Glomerular visceral epithelial cell (primary cell): ENCODE measurements at regions not wholly inside any gene's neighbourhood (a gene's known extent, or its start where the extent isn't known, plus 50 kb on each side); places are given as distances from the start of the nearest gene placed in this dataset.
A peak's percentile ranks its signal among the peaks of the same experiment; 100 is the strongest.

Source experiments
- DNase-seq: peaks from one replicate; pipeline ENCODE4 v3.0.0-alpha.2; 2016; ENCODE audit errors: extremely low spot score

DNA sequence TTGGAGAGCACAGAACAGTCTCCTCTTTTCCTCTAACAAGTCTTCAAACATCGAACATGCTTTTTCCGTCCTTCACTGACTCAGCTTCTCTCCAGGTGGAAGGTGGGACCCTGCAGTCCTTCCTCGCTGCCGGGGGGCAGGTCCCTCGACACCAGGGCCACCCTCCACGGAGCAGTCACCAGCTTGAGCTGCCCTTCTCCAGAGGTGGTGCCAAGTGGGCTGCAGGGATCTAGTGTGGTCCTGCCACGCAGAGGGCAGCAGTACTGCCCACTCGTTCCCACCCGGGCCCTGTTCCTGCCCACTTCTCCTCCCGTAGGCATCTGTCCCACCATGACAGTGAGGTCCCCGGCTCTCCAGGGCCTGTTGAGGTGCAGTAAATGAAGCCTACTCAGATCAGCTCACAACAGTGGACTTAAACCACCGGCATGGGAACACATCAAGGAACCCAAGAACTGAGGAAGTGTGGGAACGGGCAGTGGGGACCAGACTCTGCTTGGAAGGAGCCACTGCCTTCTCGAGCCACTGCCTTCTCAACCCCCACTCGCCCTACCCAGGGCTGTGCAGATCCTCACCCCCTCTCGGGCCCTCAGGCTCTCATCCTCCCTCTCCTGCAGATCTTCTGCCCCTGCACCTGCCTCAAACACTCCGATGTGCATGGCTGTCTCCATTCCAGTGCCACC is 153.9 kb downstream of the OAT start:
- no peak for DNase-seq

DNA sequence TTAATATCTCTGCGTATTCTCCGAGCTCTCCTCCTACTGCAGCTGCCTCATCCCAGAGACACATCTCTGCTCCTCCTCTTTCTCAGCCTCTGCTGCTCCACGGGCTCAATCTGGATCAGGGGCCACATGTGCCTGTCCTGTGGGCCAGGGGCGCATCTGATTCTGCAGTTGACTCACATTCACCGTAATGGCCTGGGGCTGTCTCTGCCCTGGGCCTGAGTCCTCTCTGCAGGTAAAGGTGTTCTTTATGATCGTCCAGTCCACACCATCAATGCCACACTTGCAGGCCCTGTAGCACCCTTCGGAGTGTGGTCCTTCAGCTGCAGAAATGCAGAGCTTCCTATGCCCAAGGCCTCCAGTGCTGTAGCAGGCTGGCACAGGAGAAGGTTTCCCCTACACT is 154.5 kb downstream of the OAT start:
- no peak for DNase-seq

- DNase-seq: no peak
These were observed 155.0 kb downstream of the OAT start for GRCh38 chr10:124263726-124264125.

DNA sequence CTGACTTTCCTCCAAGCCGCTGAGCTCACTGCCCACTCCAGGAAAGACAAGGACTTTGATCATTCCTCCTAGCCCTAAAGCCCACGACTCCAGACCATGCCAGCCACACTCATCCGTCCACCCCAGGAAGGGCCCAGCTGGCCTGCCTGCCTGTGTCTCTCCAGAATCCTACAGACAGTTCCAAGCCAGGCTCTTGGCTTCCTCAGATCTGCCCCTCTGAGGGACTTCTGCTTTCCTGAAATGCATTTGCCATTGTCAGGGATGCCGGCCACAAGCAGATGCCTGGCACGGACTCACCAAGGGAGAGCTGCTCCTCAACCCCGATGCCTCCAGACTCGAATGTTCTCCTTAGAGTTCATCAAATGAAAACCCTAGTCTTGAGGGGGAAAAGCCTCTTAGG is 155.8 kb downstream of the OAT start:
- no peak for DNase-seq

- no peak for DNase-seq
These were observed 156.4 kb downstream of the OAT start for GRCh38 chr10:124262234-124262865.

DNA sequence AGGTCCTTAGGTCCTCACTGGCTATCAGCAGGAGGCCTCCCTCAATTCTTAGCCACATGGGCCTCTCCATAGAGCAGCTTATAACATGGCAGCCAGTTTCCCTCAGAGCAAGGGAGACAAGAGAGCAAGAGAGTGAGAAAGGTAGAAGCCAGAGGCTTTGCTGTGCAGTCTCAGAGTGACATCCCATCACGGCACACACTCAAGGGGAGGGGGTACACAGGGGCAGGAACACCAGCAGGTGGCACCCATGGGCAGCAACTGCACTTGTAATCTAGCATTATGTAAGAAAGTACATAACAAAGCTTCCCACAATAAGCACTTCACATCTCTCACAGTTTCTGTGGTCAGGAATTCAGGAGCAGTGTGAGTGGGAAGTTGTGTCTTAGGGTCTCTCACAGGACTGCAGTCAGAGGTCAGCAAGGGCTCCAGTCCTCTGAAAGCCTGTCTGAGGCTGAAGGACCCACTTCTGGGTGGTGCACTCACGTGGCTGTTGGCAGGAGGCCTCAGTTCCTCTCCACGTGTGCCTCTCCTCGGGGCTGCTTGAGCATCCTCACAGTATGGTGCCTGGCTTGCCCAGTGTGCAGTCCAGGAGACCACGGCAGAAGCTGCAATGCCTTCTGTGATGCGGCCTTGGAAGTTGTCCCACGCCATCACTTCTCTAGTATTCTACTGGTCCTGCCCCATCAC is 159.4 kb downstream of the OAT start:
- DNase-seq: peak; percentile 5

- DNase-seq: no peak
These were observed 160.9 kb downstream of the OAT start for GRCh38 chr10:124257781-124258180.

- DNase-seq: no peak
These were observed 162.6 kb downstream of the OAT start for GRCh38 chr10:124256151-124256550.

DNA sequence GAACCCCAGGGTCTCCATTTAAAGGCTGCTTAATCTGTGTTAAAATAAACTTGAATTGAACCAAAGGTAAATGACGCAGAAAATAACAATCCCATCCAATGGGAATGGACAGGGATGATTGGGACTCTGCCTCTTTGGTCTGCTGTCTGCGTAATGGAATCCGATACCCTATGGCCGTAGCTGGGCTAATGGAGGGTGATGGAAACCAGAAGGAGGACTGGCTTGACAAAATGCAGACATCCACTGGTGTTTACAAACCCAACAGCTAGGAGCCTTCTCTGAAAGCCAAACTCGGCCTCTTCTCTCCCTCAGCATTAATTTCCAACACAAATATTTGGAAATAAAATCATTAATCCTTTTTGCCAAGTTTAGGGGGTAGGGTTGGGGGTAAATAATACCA is 162.2 kb upstream of the CHST15 start:
- no peak for DNase-seq

DNA sequence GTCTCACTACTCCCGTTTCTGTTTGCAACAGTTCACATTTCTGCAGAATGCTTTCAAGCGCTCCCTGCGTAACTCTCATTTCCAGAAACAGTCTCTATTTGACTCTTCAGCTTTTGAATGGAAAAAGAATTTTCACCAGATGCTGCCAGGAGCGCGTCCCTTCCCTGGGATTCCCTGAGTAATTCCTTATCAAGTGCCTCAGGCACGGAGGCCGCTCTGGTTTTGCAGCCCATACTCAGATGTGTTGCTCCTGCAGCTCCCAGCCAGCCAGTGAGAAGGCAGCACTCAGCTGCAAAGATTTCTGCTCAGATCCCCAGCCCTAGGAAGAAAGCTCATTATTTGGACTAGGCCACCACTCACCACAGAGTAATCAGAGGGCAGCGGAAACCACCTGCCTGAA is 161.1 kb upstream of the CHST15 start:
- DNase-seq: no peak

DNA sequence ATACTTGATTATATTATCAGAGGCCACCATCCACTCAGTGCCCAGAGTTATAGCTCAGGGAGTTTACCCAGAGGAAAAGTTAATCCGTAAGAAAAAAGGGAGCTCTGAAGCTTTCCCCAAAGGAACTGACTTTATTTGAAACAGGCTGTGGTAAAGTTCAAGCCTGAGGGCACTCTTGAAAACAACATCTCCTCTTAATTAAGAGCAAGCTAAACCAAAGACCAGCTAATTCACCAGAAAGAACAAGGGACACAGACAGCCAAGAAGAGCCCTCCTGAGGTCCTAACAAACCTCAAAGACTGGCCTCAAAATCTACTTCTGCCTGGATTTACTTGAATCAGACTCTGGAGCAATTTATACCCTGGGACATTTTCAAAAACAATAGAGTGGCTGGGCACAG is 159.6 kb upstream of the CHST15 start:
- DNase-seq: no peak

DNA sequence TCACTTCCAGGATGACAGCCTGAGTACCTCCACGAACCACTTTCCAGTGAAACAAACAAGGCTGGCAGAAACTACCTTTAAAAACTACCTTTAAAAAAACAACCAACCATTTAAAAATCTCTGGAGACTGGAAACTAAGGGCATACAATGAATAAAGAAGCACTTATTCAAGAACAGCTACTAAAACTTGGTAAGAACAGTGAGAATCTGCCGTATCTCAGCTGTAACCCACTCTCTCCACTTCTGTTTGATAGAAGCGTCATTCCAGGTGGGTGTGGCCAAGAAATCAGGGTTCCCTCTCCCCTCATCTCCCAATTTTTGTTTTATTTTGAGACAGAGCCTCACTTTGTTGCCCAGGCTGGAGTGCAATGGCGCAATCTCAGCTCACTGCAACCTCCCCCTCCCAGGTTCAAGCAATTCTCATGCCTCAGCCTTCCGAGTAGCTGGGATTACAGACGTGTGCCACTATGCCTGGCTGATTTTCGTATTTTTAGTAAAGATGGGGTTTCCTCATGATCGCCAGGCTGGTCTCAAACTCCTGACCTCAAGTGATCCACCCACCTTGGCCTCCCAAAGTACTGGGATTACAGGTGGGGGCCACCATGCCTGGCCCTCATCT is 158.8 kb upstream of the CHST15 start:
- DNase-seq: no peak

GRCh38 chr10:124251317-124252065 is 158.1 kb upstream of the CHST15 start:
- no peak for DNase-seq

DNA sequence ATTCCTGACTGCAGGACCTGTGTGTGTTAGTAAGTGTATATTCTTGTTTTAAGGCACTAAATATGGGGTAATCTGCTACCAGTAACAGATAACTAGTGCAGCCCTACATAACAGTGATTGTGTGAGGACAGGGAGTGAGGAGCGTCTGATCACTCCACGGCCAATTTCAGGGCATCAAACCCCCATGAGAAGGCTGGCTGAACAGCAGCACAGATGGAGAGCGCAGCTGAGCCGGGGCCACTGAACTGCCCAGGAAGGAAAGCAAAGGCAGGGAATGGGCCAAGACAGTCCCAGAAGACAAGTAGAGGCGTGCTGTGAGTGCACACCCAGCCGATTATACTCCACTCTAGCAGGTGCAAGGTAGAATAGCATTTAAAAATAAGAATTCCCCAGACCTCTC is 157.1 kb upstream of the CHST15 start:
- no peak for DNase-seq

GRCh38 chr10:124249812-124250432 is 156.5 kb upstream of the CHST15 start:
- no peak for DNase-seq

- DNase-seq: no peak
These were observed 155.8 kb upstream of the CHST15 start for GRCh38 chr10:124249196-124249595.

GRCh38 chr10:124248056-124249045 is 155.0 kb upstream of the CHST15 start:
- DNase-seq: no peak

DNA sequence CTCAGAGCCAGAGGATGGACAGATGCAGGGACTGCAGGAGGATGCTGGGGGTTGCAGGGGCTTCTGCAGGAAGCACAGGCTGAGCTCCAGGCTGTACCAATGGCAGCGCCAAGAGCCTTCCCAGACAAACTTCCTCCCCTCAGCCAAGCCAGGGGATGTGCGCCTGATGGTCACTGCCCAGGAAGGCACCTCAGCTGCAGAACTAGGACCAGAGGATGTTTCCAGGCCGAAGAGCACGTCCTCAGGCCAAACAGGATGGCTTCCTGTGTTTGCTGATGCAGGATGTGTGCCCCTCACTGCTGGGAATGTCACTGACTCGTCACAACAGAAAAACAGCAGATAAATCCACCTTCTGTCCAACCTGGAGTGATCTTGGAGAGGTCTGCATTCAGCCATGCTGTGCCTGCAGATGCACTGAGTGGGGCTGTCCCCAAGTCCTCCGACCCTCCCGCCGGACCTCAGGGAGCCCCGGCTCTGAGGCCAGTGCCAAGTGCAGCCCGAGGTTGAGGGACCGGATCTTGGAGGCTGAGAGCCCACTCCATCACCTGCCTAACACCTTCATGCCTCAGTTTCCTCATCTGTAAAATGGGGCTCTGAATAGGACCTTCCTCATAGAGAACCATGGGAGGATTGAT is 152.5 kb upstream of the CHST15 start:
- no peak for DNase-seq

DNA sequence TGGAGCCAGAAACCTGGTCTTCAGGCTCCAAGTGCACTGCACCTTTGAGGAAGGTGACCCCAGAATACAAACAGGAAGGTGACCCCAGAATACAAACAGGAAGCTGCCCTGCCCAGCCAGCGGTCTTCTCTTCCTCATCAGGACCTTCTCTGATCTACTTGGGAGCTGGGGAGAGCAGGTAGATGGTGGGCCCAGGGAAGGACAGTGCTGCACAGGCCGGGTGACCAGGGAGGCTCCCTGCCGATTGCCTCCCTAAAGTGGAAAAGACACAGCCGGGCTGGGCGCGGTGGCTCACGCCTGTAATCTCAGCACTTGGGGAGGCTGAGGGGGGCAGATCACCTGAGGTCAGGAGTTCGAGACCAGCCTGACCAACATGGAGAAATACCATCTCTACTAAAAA is 151.8 kb upstream of the CHST15 start:
- DNase-seq: no peak
